D721Med (cell line): ENCODE measurements at regions not wholly inside any gene's neighbourhood (a gene's known extent, or its start where the extent isn't known, plus 50 kb on each side); places are given as distances from the start of the nearest gene placed in this dataset.

Experiments
- DNase-seq: peaks from one replicate; pipeline ENCODE4 v3.0.0; 2011; ENCODE audit warnings: low spot score; ENCODE audit not compliant: insufficient read length
- FAIRE-seq: peaks from 2 replicates; lab custom pipeline; 2011; peaks lifted over from hg19 to GRCh38; lab: Jason Lieb, UNC
- CTCF ChIP-seq: IDR thresholded peaks from 2 replicates; pipeline ENCODE4 v1.5.1; 2012; ENCODE audit warnings: mild to moderate bottlenecking, control low read depth; ENCODE audit not compliant: insufficient read depth; ENCODE audit errors: missing control alignments

- TF ChIP-seq CTCF, result no peak
- no peak for FAIRE-seq
- no peak for DNase-seq
These were observed 1209.7 kb upstream of the GJE1 start for GRCh38 chr6:140923048-140923447.

GRCh38 chr6:140921366-140922226 is 1211.1 kb upstream of the GJE1 start:
- FAIRE-seq (no peak), DNase-seq (no peak)
- TF ChIP-seq CTCF, result peak; percentile 34

- TF ChIP-seq CTCF, result no peak
- DNase-seq (no peak), FAIRE-seq (no peak)
These were observed 1214.8 kb upstream of the GJE1 start for GRCh38 chr6:140917911-140918310.

GRCh38 chr6:140915551-140915950 is 1217.2 kb upstream of the GJE1 start:
- DNase-seq (no peak), FAIRE-seq (no peak)
- no peak for TF ChIP-seq CTCF

- FAIRE-seq, result peak; percentile 41
- DNase-seq, result no peak
These were observed 1217.6 kb upstream of the GJE1 start for GRCh38 chr6:140915103-140915502.

GRCh38 chr6:140912686-140913085 is 1220.0 kb upstream of the GJE1 start:
- FAIRE-seq (no peak), DNase-seq (no peak)
- TF ChIP-seq CTCF, result no peak

More at GRCh38 chr6:140915103-140915502, 1217.6 kb upstream of the GJE1 start:
- TF ChIP-seq CTCF, result no peak

GRCh38 chr6:140909625-140910024 is 1223.1 kb upstream of the GJE1 start:
- no peak for FAIRE-seq
- no peak for TF ChIP-seq CTCF
- DNase-seq, result no peak
